K562 (cell line): ENCODE measurements at regions not wholly inside any gene's neighbourhood (a gene's known extent, or its start where the extent isn't known, plus 50 kb on each side); places are given as distances from the start of the nearest gene placed in this dataset.

Experiments used
- ATAC-seq: fragments of 200-7000 bp; cut with Tn5 transposase; 3 replicates; pipeline ENCODE4 v1.9.1; 2020; ENCODE audit warnings: moderate library complexity
- BruUV-seq: library from RNA; stranded (reverse); fragments of 400-500 nt; replicated peaks from 2 replicates; lab custom pipeline; 2021; lab: Mats Ljungman, UMichigan
- CTCF ChIA-PET: fragments of 300-600 bp; formaldehyde crosslinking; extraction: SDS; loops from one replicate; lab custom pipeline; 2021; ENCODE audit warnings: low intra/inter-chr PET ratio; lab: Yijun Ruan, JAX
- POLR2A ChIA-PET: fragments of 300-600, 350-650 bp; sonication (Branson Sonifier 250); formaldehyde crosslinking; extraction: SDS; loops from one replicate; lab custom pipeline; 2021; ENCODE audit warnings: antibody characterized with exemption, inconsistent platforms; lab: Yijun Ruan, JAX
- DNase-seq, 4 experiments: peaks; one replicate each; pipeline versions ENCODE4 v3.0.0 to v3.0.0-alpha.2; 2011 to 2018; ENCODE audit warnings: low spot score in 3 of 4, mixed read lengths in 3 of 4; ENCODE audit errors: extremely low read depth in 1 of 4
- FAIRE-seq: peaks from 2 replicates; lab custom pipeline; 2011; peaks lifted over from hg19 to GRCh38; lab: Jason Lieb, UNC
- H2AFZ ChIP-seq: 2 replicates; pipeline ENCODE4 v1.6.0; 2011; ENCODE audit warnings: low read depth, low read length, control low read depth, inconsistent platforms
- H3K27ac ChIP-seq: fragments of 200-600 bp; 3 replicates; pipeline ENCODE4 v1.8.0; 2011; ENCODE audit warnings: low read depth, mild to moderate bottlenecking, control low read depth, inconsistent platforms, low read length, moderate library complexity, mixed read lengths; ENCODE audit errors: extremely low read depth
- H3K27me3 ChIP-seq, 2 experiments: fragments of 300-600 bp in 1 of 2; 2 replicates in 1 of 2; 3 replicates in 1 of 2; pipeline versions ENCODE4 v1.6.0 to v1.8.0; 2011; ENCODE audit warnings: inconsistent platforms in 2 of 2, low read length in 2 of 2, mild to moderate bottlenecking in 1 of 2, mixed read lengths in 1 of 2, moderate library complexity in 1 of 2; ENCODE audit not compliant: control insufficient read depth in 2 of 2, insufficient read depth in 2 of 2
- H3K36me3 ChIP-seq: fragments of 300-600 bp; 3 replicates; pipeline ENCODE4 v1.8.0; 2011; ENCODE audit warnings: mild to moderate bottlenecking, low read length, inconsistent platforms; ENCODE audit not compliant: control insufficient read depth, insufficient read depth
- H3K4me1 ChIP-seq, 2 experiments: fragments of 200-600 bp in 1 of 2; replicated peaks in 1 of 2; 2 replicates in 1 of 2; 3 replicates in 1 of 2; pipeline versions ENCODE4 v1.5.1 to v1.8.0; 2011; ENCODE audit warnings: inconsistent platforms in 2 of 2, low read length in 2 of 2, mild to moderate bottlenecking in 1 of 2, mixed read lengths in 1 of 2, moderate library complexity in 1 of 2; ENCODE audit not compliant: control insufficient read depth in 2 of 2, insufficient read depth in 2 of 2
- H3K4me2 ChIP-seq: 2 replicates; pipeline ENCODE4 v1.6.1; 2011; ENCODE audit warnings: low read length, control low read depth, inconsistent platforms, mixed read lengths; ENCODE audit not compliant: insufficient read depth
- H3K4me3 ChIP-seq: fragments of 200-600 bp; sonication (generic), shearing (Covaris generic); 2 replicates; pipeline ENCODE4 v1.5.1; 2016; ENCODE audit warnings: control low read depth, inconsistent platforms
- H3K79me2 ChIP-seq: fragments of 200-600 bp; 3 replicates; pipeline ENCODE4 v1.8.0; 2011; ENCODE audit warnings: low read length, inconsistent platforms; ENCODE audit not compliant: control insufficient read depth, insufficient read depth
- H3K9ac ChIP-seq, 2 experiments: 2 replicates each; pipeline versions ENCODE4 v1.6.0 to v1.6.1; 2011; ENCODE audit warnings: low read depth in 2 of 2, low read length in 2 of 2, control low read depth in 1 of 2, inconsistent platforms in 1 of 2, mild to moderate bottlenecking in 1 of 2, mixed read lengths in 1 of 2; ENCODE audit not compliant: insufficient read depth in 1 of 2
- H3K9me1 ChIP-seq: one replicate; pipeline ENCODE4 v1.6.0; 2011; ENCODE audit warnings: inconsistent platforms, mild to moderate bottlenecking, low read length, moderate library complexity; ENCODE audit not compliant: control insufficient read depth, insufficient read depth
- H3K9me3 ChIP-seq: replicated peaks from 2 replicates; pipeline ENCODE4 v1.5.1; 2011; ENCODE audit warnings: low read depth, low read length, inconsistent platforms; ENCODE audit not compliant: control insufficient read depth, insufficient read depth
- H4K20me1 ChIP-seq: replicated peaks from 2 replicates; pipeline ENCODE4 v1.6.1; 2011; ENCODE audit warnings: low read length, inconsistent platforms, mixed read lengths; ENCODE audit not compliant: control insufficient read depth, insufficient read depth
- BMI1 ChIP-seq: fragments of 150-350 bp; IDR thresholded peaks from 2 replicates; pipeline ENCODE4 v1.6.1; 2014; ENCODE audit warnings: low read length
- HDAC2 ChIP-seq: fragments of 450-650 bp; IDR thresholded peaks from 2 replicates; pipeline ENCODE4 v1.6.1; 2016; ENCODE audit warnings: mild to moderate bottlenecking
- HNRNPLL ChIP-seq: fragments of 200-400 bp; formaldehyde crosslinking; IDR thresholded peaks from 2 replicates; pipeline ENCODE4 v1.6.1; 2017; ENCODE audit warnings: low read length, low read depth, mild to moderate bottlenecking; ENCODE audit not compliant: poor library complexity, severe bottlenecking
- SRSF1 ChIP-seq: fragments of 200-400 bp; formaldehyde crosslinking; IDR thresholded peaks from 2 replicates; pipeline ENCODE4 v1.6.1; 2017; ENCODE audit warnings: mild to moderate bottlenecking, low read depth, low read length, moderate library complexity
- TCFL5 ChIP-seq: fragments of 250-450 bp; sonication (Bioruptor Pico); conservative IDR thresholded peaks from 2 replicates; pipeline ENCODE4 v1.6.1; 2021; ENCODE audit warnings: mild to moderate bottlenecking, moderate library complexity, matching md5 sums
- THRA ChIP-seq: fragments of 450-650 bp; IDR thresholded peaks from 2 replicates; pipeline ENCODE4 v1.6.1; 2017; ENCODE audit warnings: mild to moderate bottlenecking, moderate library complexity
- ZNF143 ChIP-seq: sonication (generic); formaldehyde crosslinking; IDR thresholded peaks from 2 replicates; pipeline ENCODE4 v1.9.0; 2022; ENCODE audit warnings: mild to moderate bottlenecking, missing genetic modification reagents
- WGBS: fragments of 100-300 bp; shearing (Covaris generic); methylation state at CpG from one replicate; pipeline ENCODE4 v1.1.6; 2016; ENCODE audit warnings: low coverage, mixed read lengths; ENCODE audit not compliant: insufficient coverage; ENCODE audit errors: missing lambda C conversion rate; 5-methylcytosine and 5-hydroxymethylcytosine counted together
- in situ Hi-C: fragments of 300-500 bp; cut with MboI; formaldehyde crosslinking; loops from 4 replicates; pipeline ENCODE4 v1.15.0; 2018; ENCODE audit warnings: inconsistent platforms, mixed read lengths
- intact Hi-C: fragments of 100-400 bp; cut with micrococcal nuclease; formaldehyde crosslinking; loops from 2 replicates; pipeline ENCODE4 v1.14.2; 2022

GRCh38 chr11:92168936-92169335, 55.7 kb upstream of the FAT3 start:
- no peak for DNase-seq
- H3K4me2 ChIP-seq, result no peak overlapping the region
- no peaks in the 10 kb centered on the region for H3K36me3 ChIP-seq
- no peak overlapping the region for H3K4me3 ChIP-seq
- no peaks in the 10 kb centered on the region for H4K20me1 ChIP-seq
- TF ChIP-seq THRA (no peak), HDAC2 (no peak), ZNF143 (CRISPR knock-in tag) (no peak), BMI1 (no peak), TCFL5 (no peak), HNRNPLL (no peak), SRSF1 (no peak)
- H3K9me1 ChIP-seq, result no peaks in the 10 kb centered on the region
- CTCF ChIA-PET, result no interaction called here
- FAIRE-seq, result no peak
- in situ Hi-C loops (no loop called here), intact Hi-C loops (no loop called here)
- POLR2A ChIA-PET, result no interaction called here
- no peaks in the 10 kb centered on the region for H3K27me3 ChIP-seq
- H2AFZ ChIP-seq, result no peak overlapping the region
- H3K79me2 ChIP-seq, result no peaks in the 10 kb centered on the region
- no peaks in the 10 kb centered on the region for H3K9me3 ChIP-seq
- H3K9ac ChIP-seq, result no peak overlapping the region
- BruUV-seq, result no TSS peak
- no peak overlapping the region for H3K27ac ChIP-seq
- ATAC-seq, result no peak
- H3K4me1 ChIP-seq, result no peaks in the 10 kb centered on the region
- WGBS, result 0% methylated on average over 1 of the region's 1 CpG
